ENCODE measurements at regions not wholly inside any gene's neighbourhood (a gene's known extent, or its start where the extent isn't known, plus 50 kb on each side); places are given as distances from the start of the nearest gene placed in this dataset.

DNA sequence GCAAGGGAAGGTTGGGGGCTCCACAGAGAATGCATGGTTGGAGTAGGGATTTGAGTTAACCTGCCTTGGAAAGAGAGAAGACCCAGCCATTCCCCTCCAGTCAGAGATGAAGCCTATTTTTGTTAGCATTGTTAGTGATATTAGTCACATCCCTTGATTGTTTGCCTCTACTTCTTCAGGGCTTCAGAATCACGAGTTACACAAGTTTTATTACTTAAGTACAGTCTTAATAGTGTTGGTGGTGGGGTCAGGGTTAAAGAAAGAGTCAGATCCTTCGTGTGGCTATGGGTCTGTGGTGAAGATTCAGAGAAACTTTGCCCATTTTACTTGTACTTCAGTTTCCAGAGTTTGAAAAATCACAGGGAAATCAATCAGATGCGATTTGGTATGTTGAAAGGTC is 363.1 kb downstream of the LRIG3 start:
- TF ChIP-seq, protein P1, sequence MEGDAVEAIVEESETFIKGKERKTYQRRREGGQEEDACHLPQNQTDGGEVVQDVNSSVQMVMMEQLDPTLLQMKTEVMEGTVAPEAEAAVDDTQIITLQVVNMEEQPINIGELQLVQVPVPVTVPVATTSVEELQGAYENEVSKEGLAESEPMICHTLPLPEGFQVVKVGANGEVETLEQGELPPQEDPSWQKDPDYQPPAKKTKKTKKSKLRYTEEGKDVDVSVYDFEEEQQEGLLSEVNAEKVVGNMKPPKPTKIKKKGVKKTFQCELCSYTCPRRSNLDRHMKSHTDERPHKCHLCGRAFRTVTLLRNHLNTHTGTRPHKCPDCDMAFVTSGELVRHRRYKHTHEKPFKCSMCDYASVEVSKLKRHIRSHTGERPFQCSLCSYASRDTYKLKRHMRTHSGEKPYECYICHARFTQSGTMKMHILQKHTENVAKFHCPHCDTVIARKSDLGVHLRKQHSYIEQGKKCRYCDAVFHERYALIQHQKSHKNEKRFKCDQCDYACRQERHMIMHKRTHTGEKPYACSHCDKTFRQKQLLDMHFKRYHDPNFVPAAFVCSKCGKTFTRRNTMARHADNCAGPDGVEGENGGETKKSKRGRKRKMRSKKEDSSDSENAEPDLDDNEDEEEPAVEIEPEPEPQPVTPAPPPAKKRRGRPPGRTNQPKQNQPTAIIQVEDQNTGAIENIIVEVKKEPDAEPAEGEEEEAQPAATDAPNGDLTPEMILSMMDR (IDR thresholded peaks at IDR 0.05; ENCODE audit: low read depth, low read length) = no peak
- no peak overlapping the region for H3K4me3 ChIP-seq (ENCODE audit: low read depth, low read length)

GRCh38 chr12:58557661-58558060 is 362.6 kb downstream of the LRIG3 start:
- TF ChIP-seq, protein P1 (IDR thresholded peaks at IDR 0.05; ENCODE audit: low read depth, low read length) = no peak
- H3K4me3 ChIP-seq (ENCODE audit: low read depth, low read length) = no peak overlapping the region

GRCh38 chr12:58563621-58564020 is 356.7 kb downstream of the LRIG3 start:
- H3K4me3 ChIP-seq (ENCODE audit: low read depth, low read length) = no peak overlapping the region
- TF ChIP-seq, protein P1 (IDR thresholded peaks at IDR 0.05; ENCODE audit: low read depth, low read length) = no peak

DNA sequence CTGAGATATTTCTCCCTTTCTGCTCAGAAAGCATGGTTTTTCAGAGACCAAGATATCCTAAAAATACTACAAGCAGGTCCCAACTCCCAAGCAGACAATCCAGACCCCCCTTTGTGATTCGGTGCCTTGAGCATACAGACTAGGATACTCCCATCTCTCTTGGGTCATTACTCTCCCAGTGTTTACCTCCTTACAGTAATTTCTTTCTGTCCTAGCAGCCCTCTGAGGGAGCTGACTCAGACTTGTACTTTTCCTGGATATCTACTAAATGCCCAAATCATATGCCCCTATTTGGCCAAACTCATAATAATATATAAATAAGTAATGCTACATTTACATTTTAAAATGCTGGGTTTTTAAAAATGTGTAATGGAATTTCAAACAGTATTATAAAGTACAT is 355.6 kb downstream of the LRIG3 start:
- TF ChIP-seq, protein P1 (IDR thresholded peaks at IDR 0.05; ENCODE audit: low read depth, low read length) = no peak

DNA sequence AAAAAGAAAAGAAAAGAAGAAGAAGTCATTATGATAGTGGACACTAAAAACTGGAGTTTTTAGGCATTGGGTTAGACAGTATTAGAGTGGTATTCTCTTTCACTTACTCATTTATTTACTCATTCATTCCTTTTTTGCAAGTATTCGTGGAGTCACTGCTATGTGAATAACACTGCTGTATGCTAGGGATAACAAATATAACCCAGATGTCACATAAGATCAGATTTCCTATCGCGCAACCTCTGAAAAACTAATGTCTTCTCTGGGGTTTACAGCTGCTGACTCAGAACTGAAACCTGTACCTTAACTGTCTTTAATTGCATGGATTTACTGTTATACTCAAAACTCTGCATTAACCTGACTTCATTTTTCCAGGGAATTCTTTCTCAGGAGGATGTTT is 353.7 kb downstream of the LRIG3 start:
- TF ChIP-seq, protein P1 (IDR thresholded peaks at IDR 0.05; ENCODE audit: low read depth, low read length) = no peak
- H3K4me3 ChIP-seq (ENCODE audit: low read depth, low read length) = 0 out of 2 replicates have a peak overlapping the region, but pooled peaks have one; percentile 3

More for the DNA sequence above, 355.6 kb downstream of the LRIG3 start:
- H3K4me3 ChIP-seq (ENCODE audit: low read depth, low read length) = no peak overlapping the region

GRCh38 chr12:58567189-58567588 is 353.1 kb downstream of the LRIG3 start:
- no peak overlapping the region for H3K4me3 ChIP-seq (ENCODE audit: low read depth, low read length)
- TF ChIP-seq, protein P1 (IDR thresholded peaks at IDR 0.05; ENCODE audit: low read depth, low read length) = no peak

- TF ChIP-seq, protein P1 (IDR thresholded peaks at IDR 0.05; ENCODE audit: low read depth, low read length) = no peak
Measured at GRCh38 chr12:58570411-58570810, 349.9 kb downstream of the LRIG3 start.

More at GRCh38 chr12:58570411-58570810, 349.9 kb downstream of the LRIG3 start:
- H3K4me3 ChIP-seq (ENCODE audit: low read depth, low read length) = no peak overlapping the region

Measured in WI38 (cell line).